ENCODE measurements at regions not wholly inside any gene's neighbourhood (a gene's known extent, or its start where the extent isn't known, plus 50 kb on each side); places are given as distances from the start of the nearest gene placed in this dataset.

- TF ChIP-seq GTF3C2 (IDR thresholded peaks at IDR 0.05; ENCODE audit: borderline replicate concordance, extremely low read depth, insufficient read length) (no peak), RAD51 (IDR thresholded peaks at IDR 0.05; ENCODE audit: borderline replicate concordance, low read depth) (no peak), RFX1 (IDR thresholded peaks at IDR 0.05) (no peak), ZNF583 (CRISPR knock-in tag; IDR thresholded peaks at IDR 0.05) (0 out of 2 replicates have a peak, but pooled peaks have one; percentile 37), RBM14 (IDR thresholded peaks at IDR 0.05; ENCODE audit: borderline replicate concordance, insufficient read depth, low read depth, low read length) (no peak), ZNF354B (CRISPR knock-in tag; IDR thresholded peaks at IDR 0.05) (0 out of 2 replicates have a peak, but pooled peaks have one; percentile 36), ZNF79 (CRISPR knock-in tag; IDR thresholded peaks at IDR 0.05; ENCODE audit: low read depth) (0 out of 2 replicates have a peak, but pooled peaks have one; percentile 61), NR2F6 (CRISPR knock-in tag; IDR thresholded peaks at IDR 0.05) (no peak), CC2D1A (IDR thresholded peaks at IDR 0.05) (0 out of 2 replicates have a peak, but pooled peaks have one; percentile 27), E2F3 (CRISPR knock-in tag; IDR thresholded peaks at IDR 0.05) (0 out of 2 replicates have a peak, but pooled peaks have one; percentile 17), ZNF280B (CRISPR knock-in tag; IDR thresholded peaks at IDR 0.05) (no peak)
- TF ChIP-seq, protein P1, sequence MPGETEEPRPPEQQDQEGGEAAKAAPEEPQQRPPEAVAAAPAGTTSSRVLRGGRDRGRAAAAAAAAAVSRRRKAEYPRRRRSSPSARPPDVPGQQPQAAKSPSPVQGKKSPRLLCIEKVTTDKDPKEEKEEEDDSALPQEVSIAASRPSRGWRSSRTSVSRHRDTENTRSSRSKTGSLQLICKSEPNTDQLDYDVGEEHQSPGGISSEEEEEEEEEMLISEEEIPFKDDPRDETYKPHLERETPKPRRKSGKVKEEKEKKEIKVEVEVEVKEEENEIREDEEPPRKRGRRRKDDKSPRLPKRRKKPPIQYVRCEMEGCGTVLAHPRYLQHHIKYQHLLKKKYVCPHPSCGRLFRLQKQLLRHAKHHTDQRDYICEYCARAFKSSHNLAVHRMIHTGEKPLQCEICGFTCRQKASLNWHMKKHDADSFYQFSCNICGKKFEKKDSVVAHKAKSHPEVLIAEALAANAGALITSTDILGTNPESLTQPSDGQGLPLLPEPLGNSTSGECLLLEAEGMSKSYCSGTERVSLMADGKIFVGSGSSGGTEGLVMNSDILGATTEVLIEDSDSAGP (CRISPR knock-in tag; IDR thresholded peaks at IDR 0.05) = no peak
- TF ChIP-seq, protein P2, sequence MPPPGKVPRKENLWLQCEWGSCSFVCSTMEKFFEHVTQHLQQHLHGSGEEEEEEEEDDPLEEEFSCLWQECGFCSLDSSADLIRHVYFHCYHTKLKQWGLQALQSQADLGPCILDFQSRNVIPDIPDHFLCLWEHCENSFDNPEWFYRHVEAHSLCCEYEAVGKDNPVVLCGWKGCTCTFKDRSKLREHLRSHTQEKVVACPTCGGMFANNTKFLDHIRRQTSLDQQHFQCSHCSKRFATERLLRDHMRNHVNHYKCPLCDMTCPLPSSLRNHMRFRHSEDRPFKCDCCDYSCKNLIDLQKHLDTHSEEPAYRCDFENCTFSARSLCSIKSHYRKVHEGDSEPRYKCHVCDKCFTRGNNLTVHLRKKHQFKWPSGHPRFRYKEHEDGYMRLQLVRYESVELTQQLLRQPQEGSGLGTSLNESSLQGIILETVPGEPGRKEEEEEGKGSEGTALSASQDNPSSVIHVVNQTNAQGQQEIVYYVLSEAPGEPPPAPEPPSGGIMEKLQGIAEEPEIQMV (tag; conservative IDR thresholded peaks at IDR 0.05; ENCODE audit: low read depth) = no peak
- TF ChIP-seq, protein P3, sequence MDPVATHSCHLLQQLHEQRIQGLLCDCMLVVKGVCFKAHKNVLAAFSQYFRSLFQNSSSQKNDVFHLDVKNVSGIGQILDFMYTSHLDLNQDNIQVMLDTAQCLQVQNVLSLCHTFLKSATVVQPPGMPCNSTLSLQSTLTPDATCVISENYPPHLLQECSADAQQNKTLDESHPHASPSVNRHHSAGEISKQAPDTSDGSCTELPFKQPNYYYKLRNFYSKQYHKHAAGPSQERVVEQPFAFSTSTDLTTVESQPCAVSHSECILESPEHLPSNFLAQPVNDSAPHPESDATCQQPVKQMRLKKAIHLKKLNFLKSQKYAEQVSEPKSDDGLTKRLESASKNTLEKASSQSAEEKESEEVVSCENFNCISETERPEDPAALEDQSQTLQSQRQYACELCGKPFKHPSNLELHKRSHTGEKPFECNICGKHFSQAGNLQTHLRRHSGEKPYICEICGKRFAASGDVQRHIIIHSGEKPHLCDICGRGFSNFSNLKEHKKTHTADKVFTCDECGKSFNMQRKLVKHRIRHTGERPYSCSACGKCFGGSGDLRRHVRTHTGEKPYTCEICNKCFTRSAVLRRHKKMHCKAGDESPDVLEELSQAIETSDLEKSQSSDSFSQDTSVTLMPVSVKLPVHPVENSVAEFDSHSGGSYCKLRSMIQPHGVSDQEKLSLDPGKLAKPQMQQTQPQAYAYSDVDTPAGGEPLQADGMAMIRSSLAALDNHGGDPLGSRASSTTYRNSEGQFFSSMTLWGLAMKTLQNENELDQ (CRISPR knock-in tag; IDR thresholded peaks at IDR 0.05; ENCODE audit: borderline replicate concordance) = no peak
Measured at GRCh38 chr12:65556676-65557437, 267.4 kb upstream of the HMGA2 start (continued).
